ENCODE measurements at regions not wholly inside any gene's neighbourhood (a gene's known extent, or its start where the extent isn't known, plus 50 kb on each side); places are given as distances from the start of the nearest gene placed in this dataset.
"Not testable (repeated sequence)": the region's sequence is repeated elsewhere in the genome, so short reads cannot be mapped to it uniquely, and the experiment has no call there.

- DNase-seq, result no peak
Measured at GRCh38 chr7:41576166-41576565, 126.7 kb downstream of the INHBA start.

DNA sequence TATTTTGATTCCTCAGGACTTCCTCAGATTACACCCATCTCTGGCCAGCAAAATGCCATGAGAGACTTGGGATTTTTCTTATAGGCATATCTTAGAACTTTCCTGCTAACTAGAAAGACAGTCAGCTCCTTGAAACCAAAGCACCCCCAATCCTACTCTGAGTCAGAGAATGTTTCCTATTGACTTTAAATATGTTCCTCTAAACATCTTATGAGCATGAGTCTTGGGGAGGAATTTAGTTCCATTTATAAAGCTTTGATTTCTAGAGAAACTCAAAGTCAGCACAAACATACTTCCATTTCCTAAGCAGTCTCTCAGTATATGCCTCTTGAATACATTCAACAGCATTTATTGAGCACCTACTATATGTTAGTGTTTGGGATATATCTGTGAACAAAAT is 128.5 kb downstream of the INHBA start:
- DNase-seq, result no peak

- DNase-seq, result no peak
Measured at GRCh38 chr7:41573862-41574261, 129.0 kb downstream of the INHBA start.

DNA sequence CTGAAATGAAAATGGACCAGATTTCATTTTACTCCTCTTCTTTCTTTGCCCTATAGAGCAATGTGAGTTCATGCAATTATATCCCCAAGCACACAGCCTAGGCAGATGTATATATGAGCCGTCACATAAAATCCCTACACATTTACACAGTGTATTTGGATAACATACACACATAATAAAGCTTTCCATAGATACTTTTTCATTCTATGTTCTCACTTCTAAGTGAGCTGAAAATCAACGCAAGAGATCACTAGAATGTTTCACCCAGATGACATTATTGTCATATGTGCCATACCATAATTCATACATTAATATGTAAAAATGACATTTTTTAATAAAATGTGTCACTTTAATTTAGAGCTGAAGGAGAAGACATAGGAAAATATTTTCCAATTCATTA is 129.4 kb downstream of the INHBA start:
- DNase-seq, result no peak

DNA sequence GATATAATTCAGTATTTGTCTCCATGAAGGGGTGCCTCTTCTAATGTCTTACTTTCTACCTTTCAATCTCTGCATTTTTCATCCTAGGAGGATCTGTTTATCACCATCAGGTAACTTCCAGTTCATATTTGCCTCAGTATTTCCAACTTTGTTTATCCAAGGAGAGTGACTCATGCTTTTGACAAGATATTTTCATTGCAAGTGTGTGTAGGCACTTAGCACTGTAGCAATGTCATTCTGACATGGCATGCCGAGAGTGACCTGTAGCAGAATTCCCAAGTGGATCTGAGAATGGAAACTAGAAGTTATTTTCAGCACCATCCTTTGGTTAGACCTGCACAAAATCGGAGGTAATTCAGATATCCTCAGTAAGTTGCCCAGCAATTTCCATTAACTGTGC is 129.9 kb downstream of the INHBA start:
- DNase-seq, result no peak

GRCh38 chr7:41571573-41571972 is 131.3 kb downstream of the INHBA start:
- DNase-seq, result no peak

DNA sequence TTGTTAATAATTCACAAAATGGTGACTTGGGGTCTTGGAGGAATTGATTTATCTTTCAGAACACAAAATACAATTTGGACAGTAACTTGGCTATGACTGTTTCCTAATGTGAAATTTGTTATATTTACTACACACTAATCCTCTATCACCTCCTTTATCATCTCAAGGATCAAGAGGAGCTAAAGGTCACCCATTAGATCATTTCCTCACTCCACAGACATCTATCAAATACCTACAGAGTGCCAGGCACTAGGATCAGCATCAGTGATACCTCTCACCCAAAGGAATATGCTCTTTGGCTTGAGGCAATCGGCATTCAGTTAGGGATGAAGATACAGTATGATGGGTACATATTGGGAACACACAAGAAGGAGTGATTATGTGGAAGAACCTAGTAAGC is 132.1 kb downstream of the INHBA start:
- DNase-seq, result no peak

DNA sequence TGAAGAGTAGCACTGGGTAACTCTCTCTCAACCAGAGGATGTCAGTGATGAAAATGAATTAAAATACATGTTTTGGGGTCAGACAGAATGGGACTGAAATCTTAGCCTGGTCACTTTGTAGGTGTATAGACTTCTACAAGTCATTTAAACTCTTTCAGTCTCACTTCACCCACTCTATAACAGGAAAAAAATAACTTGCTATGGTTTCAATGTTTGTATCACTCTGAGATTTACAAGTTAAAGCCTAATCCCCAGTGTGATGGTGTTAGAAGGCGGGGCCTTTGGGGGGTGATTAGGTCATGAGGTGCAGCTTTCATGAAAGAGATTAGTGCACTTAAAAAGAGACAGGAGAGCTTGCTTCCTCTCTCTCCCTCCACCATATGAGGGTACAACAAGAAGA is 134.8 kb downstream of the INHBA start:
- no peak for DNase-seq

GRCh38 chr7:41567731-41568114 is 135.2 kb downstream of the INHBA start:
- no peak for DNase-seq

DNA sequence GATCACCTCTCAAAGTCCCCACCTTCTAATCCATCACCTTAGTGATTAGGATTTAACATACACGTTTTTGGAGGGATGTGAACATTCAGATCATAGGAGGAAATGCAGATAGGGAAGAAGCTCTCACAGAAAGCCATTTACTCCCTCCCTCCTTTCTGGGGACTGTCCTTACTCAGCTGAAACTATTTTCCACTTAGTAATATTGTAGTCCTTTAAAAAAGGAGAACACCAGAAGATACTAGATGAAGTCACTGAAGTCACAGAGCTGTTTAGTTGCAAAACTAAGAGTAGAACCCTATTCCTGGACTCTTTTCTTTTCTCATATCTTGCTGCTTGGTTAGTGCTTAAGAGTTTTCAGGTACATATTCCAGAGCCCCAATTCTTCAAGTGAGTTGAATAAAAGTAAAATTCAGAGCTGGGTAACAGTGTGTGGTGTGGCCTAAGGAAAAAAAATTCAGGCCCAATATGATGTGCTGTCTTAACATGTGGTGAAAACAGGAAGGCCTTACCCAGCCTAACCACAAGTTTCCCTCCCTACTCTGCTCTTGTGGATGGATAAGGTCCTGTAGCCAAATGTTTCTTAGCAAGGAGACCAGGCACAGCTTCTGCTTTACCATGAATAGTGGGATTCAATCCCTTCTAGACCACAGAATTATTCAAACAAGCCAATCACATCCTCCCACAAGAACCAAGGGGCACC is 135.7 kb downstream of the INHBA start:
- no peak for DNase-seq

GRCh38 chr7:41566581-41566980 is 136.3 kb downstream of the INHBA start:
- no peak for DNase-seq

DNA sequence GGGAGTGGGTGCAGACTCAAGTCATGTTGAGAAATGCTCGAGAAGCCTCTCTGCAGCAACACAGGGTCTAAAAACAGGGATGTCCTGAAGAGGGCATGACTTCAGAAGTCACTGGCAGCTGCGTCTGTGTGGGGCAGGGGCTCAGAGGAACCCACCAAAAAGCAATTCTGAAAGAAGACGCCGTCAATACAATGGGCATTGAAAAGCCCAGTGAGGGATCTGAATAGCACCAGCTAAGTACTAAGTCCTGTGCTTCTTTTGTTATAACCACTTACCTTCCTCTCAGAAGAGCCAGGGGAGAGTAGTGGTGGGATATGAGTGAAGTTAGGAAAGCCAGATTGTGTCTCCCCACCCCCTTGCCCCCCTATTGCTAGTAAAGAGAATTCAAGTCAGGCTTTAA is 137.2 kb downstream of the INHBA start:
- no peak for DNase-seq

DNA sequence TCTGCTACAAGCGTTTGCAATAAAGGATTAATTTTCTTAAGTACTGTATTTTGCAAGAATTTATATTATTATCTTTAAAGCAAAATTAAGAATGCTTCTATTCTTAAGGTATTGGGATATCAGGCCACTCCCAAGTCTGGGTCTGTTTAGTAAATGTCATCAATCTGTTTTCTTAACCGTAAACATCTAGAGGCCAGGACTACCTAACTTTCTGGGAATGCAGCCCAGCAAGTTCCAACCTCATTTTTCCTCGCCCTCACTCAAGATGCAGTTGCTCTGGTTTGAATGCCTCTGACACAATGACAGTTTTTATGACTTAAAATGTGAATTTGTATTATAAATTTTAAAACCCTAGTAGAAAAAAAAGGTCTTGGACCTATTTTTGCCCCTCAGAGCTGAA is 143.5 kb downstream of the INHBA start:
- DNase-seq, result no peak

DNA sequence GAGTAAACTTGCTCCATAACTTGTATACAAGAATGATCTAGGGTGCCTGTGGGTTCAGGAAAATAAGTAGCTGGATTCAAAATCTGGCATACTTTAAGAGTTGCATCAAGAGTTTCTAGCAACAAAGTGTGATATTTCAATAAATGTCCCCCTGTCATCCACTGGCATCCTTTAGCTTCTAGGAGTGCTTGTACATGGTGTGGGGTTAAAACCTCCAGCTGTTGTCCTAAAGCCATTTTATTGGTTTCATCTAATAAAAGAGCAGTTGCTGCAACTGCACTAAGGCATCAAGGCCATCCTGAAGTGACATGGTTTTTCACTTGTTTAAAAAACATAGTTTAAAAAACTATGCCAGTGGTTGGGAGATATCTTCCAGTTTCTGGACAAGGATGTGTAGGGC is 148.4 kb downstream of the INHBA start:
- DNase-seq, result no peak

- not testable (repeated sequence) for DNase-seq
Measured at GRCh38 chr7:41550046-41550445, 152.8 kb downstream of the INHBA start.

DNA sequence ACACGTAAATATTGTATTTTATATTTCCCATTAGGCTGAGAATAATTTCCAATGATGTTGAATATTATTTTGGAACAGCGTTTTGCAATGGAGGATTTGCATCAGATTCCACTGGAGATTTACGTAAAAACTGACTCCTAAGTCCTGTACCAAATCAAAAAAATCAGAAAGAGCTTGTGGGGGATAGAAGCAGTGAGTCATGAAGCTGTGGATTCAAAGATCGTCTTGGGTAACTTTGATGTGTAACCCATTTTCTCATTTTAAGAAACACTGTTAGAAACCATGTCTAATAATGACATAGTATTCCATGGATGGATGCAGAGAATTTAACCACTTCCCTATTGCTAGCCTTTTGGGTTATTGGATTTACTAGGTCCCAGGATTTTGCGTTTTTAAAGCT is 158.6 kb downstream of the INHBA start:
- DNase-seq, result no peak

GRCh38 chr7:41540601-41541000 is 162.3 kb downstream of the INHBA start:
- DNase-seq, result no peak

DNA sequence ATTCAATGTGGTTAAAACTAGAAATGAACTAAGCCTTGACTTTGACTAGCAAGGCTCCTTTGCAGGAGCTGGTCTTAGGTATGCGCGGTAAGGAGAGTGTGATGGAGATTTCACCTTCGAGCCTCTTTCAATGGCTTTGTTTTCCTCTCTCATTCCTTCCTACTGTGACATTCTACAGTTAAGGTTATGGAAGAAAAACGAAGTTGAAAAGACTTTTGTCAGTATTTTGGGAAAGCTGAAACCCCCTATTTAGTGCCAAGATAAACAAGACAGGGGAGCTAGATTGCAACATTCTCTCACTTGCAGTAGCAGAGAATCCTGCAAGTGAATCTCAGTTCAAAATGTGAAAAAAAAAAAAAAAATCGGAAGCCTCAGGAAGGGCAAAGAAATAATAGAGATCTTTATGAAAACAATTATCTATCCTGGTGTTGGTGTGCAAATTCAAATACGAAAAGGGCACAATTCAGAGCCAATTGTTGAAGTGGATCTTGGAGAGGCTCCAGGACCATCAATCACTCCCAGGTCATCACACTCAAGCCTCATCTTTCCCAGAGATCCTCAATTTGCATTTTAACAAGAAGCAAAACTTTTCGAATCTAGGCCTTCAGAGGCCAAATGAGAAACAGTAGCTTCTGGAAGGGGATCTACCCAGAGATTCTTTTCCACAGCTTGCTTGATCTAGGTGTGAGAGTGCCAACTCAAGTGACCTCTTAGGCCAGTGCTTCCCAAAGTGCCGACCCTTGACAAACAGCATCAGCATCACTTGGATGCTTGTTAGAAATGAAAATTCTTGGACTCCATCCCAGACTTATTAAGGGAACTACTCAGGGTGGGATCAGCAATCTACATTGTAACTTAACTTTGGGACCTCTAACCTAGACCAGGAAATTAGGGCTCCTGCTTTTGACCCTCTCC is 163.8 kb downstream of the INHBA start:
- no peak for DNase-seq

DNA sequence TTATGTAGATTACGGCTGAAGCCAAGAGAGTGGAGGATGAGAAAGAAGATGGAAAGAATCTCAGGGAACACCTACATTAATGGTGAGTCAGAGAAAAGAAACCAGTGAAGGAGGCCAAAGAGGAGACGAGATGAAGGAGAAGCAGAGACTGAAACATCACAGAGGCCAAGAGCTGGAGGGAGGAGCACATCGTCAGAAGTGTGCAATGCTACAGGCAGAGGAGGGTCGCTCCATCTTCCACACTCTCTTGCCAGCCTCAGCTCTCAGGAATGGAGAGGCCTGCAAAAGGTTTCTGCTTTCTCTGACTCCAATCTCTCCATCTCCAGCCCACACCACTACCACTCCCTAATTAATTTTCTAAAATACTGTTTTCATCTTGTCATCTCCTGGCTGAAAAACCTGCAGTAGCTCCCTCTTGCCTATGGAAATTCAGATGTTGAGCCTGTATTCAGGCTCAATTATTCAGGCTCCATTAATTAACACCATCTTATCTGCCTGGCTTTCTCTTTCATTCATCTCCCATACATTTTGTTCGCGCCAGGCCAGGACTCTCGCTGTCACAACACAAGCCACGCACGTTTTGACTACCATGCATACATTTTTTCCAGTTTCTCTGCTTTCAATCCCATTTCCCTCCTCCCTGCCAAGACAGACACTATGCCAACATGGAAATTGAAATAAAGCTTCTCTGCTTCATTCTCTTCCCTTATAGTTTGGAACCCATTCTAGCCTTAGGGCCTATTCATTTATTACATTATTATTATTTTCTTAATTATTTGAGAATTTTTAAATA is 165.8 kb downstream of the INHBA start:
- DNase-seq, result no peak

- DNase-seq, result no peak
Measured at GRCh38 chr7:41536122-41536872, 166.6 kb downstream of the INHBA start.

GRCh38 chr7:41529831-41530230 is 173.1 kb downstream of the INHBA start:
- DNase-seq, result no peak

DNA sequence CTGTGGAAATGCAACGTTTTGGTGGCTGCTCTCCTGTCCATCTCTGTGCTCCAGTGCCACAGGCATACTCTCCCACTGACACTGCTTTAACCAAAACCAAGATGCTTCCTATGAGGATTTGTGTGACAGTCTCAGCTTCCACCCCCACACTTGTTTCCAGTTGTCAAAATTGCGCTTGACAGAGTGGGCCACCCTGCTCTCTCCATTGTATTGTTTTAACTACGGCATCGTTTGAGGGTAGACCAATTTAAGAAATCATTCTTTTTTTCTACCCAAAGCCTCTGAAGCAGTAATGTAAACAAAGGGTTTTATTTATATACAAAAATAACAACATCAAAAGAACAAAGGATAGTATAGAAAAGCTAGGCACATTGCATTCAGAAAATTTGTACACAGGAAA is 178.0 kb downstream of the INHBA start:
- DNase-seq, result no peak

DNA sequence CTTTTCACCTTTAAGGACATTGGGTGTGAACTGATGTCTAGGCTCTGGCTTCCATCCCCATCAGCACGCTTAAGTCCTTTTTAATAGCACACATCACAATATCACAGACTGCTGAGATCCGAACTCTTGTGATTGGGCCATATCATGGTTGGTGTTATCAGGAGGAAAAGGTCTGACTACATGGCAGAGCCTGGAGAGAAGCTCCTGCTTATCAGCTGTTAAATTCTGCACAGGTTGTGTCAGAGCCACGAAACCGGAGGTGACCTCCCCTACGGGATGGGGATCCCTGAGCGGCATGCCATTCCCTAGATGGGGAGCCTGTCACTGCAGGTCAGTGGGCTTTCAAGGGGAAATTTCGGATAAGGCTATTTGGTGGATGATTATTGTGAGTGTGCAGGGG is 182.4 kb downstream of the INHBA start:
- DNase-seq, result no peak
